ENCODE measurements at regions not wholly inside any gene's neighbourhood (a gene's known extent, or its start where the extent isn't known, plus 50 kb on each side); places are given as distances from the start of the nearest gene placed in this dataset.

DNA sequence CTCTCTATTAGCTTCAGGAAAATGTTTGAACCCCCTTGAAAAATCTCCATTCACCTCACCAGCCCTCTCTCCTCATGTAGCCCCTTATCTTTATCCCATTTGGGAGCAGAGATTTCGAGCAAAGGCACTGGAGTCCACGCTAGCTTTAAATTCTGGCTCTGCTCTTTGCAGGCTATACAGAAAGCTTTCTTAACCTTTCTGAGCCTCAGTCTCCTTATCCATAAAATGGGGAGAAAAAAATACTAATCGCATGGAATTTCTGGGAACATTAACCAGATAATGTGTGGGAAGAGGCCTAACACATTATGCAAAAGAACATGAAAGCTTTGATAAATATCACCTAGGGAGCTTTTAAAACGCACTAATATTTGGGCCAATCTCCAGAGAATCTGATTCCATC, 476.3 kb upstream of the CDH5 start:
- TF ChIP-seq GATA2 (IDR thresholded peaks at IDR 0.05; ENCODE audit: low read depth, low read length), result no peak
- TF ChIP-seq GATA3 (IDR thresholded peaks at IDR 0.05; ENCODE audit: low read depth, low read length), result no peak
